ENCODE measurements at regions not wholly inside any gene's neighbourhood (a gene's known extent, or its start where the extent isn't known, plus 50 kb on each side); places are given as distances from the start of the nearest gene placed in this dataset.

GRCh38 chr2:129587426-129588064 is 391.9 kb upstream of the RAB6C start (continued):
- TF ChIP-seq ZNF639 (CRISPR knock-in tag; conservative IDR thresholded peaks at IDR 0.05 in 1 of 2, IDR thresholded peaks at IDR 0.05 in 1 of 2) (0 out of 4 replicates have a peak, but pooled peaks of 1 of the 2 experiments have one; percentile 30), SIRT6 (IDR thresholded peaks at IDR 0.05; ENCODE audit: low read depth, low read length) (no peak), CTCF (IDR thresholded peaks at IDR 0.05 in 2 of 3, conservative IDR thresholded peaks at IDR 0.05 in 1 of 3; ENCODE audit: insufficient read depth in 2 of 3, low read depth in 1 of 3, low read length in 3 of 3) (peak; percentile 43 to 68 (median 65); a peak in 5 of 6 replicates), ZC3H11A (IDR thresholded peaks at IDR 0.05; ENCODE audit: low read depth, low read length) (no peak), RB1 (IDR thresholded peaks at IDR 0.05; ENCODE audit: low read depth) (0 out of 2 replicates have a peak, but pooled peaks have one; percentile 31), MTA2 (IDR thresholded peaks at IDR 0.05; ENCODE audit: low read depth) (no peak), MYC (IDR thresholded peaks at IDR 0.05; ENCODE audit: low read depth, low read length) (peak; percentile 67), MYC (CRISPR knock-in tag; IDR thresholded peaks at IDR 0.05; ENCODE audit: borderline replicate concordance, low read depth) (no peak), ZNF232 (CRISPR knock-in tag; IDR thresholded peaks at IDR 0.05) (no peak), NRF1 (conservative IDR thresholded peaks at IDR 0.05 in 1 of 2, IDR thresholded peaks at IDR 0.05 in 1 of 2) (peak; percentile 87 to 90), MGA (IDR thresholded peaks at IDR 0.05) (peak; percentile 90), RBFOX2 (IDR thresholded peaks at IDR 0.05; ENCODE audit: low read depth, low read length) (peak; percentile 40; the same call in 1 of the 2 replicates), L3MBTL2 (IDR thresholded peaks at IDR 0.05) (peak; percentile 97)
